GM12891 (cell line): ENCODE measurements at regions not wholly inside any gene's neighbourhood (a gene's known extent, or its start where the extent isn't known, plus 50 kb on each side); places are given as distances from the start of the nearest gene placed in this dataset.

Source experiments
- POLR2A ChIP-seq: IDR thresholded peaks from 2 replicates; pipeline ENCODE4 v1.6.1; 2011; ENCODE audit warnings: low read depth, low read length, control low read depth
- SPI1 ChIP-seq: IDR thresholded peaks from 2 replicates; pipeline ENCODE4 v1.6.1; 2011; ENCODE audit warnings: low read depth, low read length, control low read depth

DNA sequence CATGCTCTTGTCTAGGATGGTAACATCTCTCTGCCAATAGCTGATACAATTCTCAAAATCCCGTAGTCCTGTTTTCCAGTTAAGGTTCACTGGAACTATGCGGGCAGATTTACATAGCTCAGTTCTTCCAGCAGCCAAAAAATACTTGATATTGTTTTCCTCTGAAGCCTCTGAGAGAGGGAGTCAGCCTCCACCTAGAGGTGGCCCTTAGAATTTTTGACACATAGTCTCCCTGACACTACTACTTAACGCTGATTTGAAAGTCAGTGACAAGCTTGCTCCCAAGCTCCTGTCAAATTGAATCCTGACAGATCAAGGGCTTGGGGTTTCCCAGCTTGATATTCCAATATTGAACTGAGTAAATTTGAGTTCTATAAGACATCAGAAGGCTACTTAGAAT lies 1780.1 kb downstream of the TP53TG3F start:
- TF ChIP-seq POLR2A (no peak), SPI1 (no peak)
